HL-60 (cell line): ENCODE measurements at regions not wholly inside any gene's neighbourhood (a gene's known extent, or its start where the extent isn't known, plus 50 kb on each side); places are given as distances from the start of the nearest gene placed in this dataset.

Experiments
- DNase-seq, 2 experiments: peaks; one replicate each; pipeline ENCODE4 v3.0.0-alpha.2; 2010 to 2020; ENCODE audit warnings: low read depth in 1 of 2, low spot score in 1 of 2
- H3K27ac ChIP-seq: fragments of 250-450 bp; sonication (Bioruptor Pico); replicated peaks from 2 replicates; pipeline ENCODE4 v1.5.1; 2020; ENCODE audit warnings: mild to moderate bottlenecking, moderate library complexity
- H3K27me3 ChIP-seq: fragments of 250-450 bp; sonication (Bioruptor Pico); 2 replicates; pipeline ENCODE4 v1.5.1; 2021; ENCODE audit warnings: mild to moderate bottlenecking, moderate library complexity; ENCODE audit not compliant: insufficient read depth, poor library complexity, severe bottlenecking
- H3K4me3 ChIP-seq: replicated peaks from 2 replicates; pipeline ENCODE4 v1.5.1; 2011; ENCODE audit warnings: mild to moderate bottlenecking, control low read depth, low read length; ENCODE audit not compliant: insufficient read depth
- GABPA ChIP-seq: IDR thresholded peaks from 2 replicates; pipeline ENCODE4 v1.6.1; 2012; ENCODE audit warnings: low read depth
- POLR2AphosphoS5 ChIP-seq: IDR thresholded peaks from 2 replicates; pipeline ENCODE4 v1.6.1; 2012; ENCODE audit warnings: low read depth
- SPI1 ChIP-seq: IDR thresholded peaks from 2 replicates; pipeline ENCODE4 v1.6.1; 2012; ENCODE audit warnings: low read depth, mild to moderate bottlenecking, borderline replicate concordance
- TF ChIP-seq, protein P1 (sequence below): IDR thresholded peaks from 2 replicates; pipeline ENCODE4 v1.6.1; 2012; ENCODE audit warnings: low read depth; ENCODE audit not compliant: insufficient replicate concordance
- TF ChIP-seq, protein P2 (sequence below): IDR thresholded peaks from one replicate; pipeline ENCODE4 v1.5.1; 2011; ENCODE audit warnings: low read length, control low read depth, inconsistent platforms; ENCODE audit not compliant: insufficient read depth

DNA sequence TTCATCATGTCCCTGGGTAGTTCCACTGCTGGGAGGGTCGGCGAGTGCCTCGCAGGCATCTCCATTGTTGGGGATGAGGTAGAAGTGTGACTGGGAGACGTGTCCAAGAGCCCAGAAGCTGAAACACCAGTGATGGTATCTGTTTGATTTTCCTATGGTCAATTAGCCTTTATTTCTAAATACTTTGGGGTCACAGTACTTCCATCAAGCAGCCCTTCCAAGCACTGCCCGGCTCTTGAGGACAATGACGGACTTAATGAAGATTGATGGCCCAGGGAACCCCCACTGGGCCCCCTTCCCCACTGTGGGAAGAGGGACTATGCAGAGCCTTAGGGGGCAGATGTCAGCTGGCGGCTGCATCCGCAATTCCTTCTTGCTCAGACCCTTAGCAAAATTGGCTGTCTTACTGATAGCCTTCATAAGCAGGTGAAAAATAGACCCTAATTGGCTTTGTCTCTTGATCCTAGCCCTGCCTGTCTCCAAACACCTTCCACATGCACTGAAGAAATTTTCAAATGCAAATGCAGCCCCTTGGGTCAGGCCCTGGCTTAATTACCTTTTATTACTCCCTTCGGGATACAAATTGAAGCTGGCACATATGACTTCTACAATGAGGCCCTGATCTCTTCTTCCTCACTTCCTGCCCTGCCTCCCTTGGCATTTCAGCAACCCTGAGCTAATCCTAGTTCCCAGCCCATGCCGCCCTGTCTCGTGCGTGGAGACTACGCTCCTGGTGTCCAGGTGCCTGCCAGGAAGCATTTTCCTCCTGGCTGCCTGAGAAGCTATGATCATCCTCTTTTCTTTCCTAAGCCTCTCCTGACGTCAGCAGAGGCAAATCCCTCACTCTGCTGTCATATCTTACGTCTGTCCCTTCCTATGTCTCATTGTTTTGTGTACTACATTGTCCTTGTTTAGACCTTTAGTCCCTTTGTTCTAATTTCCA, 124.5 kb upstream of the GDF10 start:
- H3K27ac ChIP-seq, result no peak overlapping the region
- H3K4me3 ChIP-seq, result no peak overlapping the region
- no peaks in the 10 kb centered on the region for H3K27me3 ChIP-seq
- no peak for DNase-seq
- no peak for TF ChIP-seq POLR2AphosphoS5
- no peak for TF ChIP-seq SPI1
- TF ChIP-seq GABPA, result no peak
- TF ChIP-seq, protein P1, sequence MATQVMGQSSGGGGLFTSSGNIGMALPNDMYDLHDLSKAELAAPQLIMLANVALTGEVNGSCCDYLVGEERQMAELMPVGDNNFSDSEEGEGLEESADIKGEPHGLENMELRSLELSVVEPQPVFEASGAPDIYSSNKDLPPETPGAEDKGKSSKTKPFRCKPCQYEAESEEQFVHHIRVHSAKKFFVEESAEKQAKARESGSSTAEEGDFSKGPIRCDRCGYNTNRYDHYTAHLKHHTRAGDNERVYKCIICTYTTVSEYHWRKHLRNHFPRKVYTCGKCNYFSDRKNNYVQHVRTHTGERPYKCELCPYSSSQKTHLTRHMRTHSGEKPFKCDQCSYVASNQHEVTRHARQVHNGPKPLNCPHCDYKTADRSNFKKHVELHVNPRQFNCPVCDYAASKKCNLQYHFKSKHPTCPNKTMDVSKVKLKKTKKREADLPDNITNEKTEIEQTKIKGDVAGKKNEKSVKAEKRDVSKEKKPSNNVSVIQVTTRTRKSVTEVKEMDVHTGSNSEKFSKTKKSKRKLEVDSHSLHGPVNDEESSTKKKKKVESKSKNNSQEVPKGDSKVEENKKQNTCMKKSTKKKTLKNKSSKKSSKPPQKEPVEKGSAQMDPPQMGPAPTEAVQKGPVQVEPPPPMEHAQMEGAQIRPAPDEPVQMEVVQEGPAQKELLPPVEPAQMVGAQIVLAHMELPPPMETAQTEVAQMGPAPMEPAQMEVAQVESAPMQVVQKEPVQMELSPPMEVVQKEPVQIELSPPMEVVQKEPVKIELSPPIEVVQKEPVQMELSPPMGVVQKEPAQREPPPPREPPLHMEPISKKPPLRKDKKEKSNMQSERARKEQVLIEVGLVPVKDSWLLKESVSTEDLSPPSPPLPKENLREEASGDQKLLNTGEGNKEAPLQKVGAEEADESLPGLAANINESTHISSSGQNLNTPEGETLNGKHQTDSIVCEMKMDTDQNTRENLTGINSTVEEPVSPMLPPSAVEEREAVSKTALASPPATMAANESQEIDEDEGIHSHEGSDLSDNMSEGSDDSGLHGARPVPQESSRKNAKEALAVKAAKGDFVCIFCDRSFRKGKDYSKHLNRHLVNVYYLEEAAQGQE, result no peak
- TF ChIP-seq, protein P2, sequence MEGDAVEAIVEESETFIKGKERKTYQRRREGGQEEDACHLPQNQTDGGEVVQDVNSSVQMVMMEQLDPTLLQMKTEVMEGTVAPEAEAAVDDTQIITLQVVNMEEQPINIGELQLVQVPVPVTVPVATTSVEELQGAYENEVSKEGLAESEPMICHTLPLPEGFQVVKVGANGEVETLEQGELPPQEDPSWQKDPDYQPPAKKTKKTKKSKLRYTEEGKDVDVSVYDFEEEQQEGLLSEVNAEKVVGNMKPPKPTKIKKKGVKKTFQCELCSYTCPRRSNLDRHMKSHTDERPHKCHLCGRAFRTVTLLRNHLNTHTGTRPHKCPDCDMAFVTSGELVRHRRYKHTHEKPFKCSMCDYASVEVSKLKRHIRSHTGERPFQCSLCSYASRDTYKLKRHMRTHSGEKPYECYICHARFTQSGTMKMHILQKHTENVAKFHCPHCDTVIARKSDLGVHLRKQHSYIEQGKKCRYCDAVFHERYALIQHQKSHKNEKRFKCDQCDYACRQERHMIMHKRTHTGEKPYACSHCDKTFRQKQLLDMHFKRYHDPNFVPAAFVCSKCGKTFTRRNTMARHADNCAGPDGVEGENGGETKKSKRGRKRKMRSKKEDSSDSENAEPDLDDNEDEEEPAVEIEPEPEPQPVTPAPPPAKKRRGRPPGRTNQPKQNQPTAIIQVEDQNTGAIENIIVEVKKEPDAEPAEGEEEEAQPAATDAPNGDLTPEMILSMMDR, result no peak

DNA sequence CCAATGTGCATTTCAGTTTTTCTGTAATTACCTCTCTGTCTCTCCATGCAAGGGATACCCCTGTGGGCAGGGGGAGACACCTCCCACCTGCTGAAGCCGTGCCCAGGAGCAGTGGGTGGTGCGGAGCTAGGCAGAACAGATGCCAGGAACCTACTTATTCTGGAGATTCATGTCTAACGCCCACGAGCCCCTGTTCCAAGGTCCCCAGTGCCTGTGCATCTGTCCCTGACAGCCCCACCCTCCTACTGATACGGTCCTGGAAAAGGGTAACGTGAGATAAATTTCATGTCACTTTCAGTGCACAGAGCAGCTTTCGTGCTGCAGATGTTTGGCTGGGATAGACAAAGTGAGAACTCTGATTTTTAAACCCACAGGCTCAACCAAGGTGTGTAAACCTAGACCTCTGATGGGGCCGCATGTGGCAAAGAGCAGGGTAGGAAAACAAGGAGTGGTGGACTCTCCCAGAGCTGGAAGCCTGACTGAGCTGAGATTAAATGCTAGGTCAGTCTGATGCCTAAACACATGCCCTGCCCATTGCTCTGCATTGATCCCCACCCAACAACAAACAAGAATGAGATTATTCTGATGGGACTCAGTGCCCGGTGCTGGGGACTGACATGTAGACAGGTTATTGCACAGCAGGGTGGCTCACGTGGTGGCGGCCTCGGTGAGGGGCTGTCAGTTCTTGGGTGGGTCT, 123.6 kb upstream of the GDF10 start:
- Histone ChIP-seq H3K27me3 (no peaks in the 10 kb centered on the region), H3K4me3 (no peak overlapping the region), H3K27ac (no peak overlapping the region)
- TF ChIP-seq POLR2AphosphoS5, result no peak
- TF ChIP-seq, protein P1, result no peak
- TF ChIP-seq SPI1, result no peak
- TF ChIP-seq, protein P2, result no peak
- TF ChIP-seq GABPA, result no peak
- no peak for DNase-seq

DNA sequence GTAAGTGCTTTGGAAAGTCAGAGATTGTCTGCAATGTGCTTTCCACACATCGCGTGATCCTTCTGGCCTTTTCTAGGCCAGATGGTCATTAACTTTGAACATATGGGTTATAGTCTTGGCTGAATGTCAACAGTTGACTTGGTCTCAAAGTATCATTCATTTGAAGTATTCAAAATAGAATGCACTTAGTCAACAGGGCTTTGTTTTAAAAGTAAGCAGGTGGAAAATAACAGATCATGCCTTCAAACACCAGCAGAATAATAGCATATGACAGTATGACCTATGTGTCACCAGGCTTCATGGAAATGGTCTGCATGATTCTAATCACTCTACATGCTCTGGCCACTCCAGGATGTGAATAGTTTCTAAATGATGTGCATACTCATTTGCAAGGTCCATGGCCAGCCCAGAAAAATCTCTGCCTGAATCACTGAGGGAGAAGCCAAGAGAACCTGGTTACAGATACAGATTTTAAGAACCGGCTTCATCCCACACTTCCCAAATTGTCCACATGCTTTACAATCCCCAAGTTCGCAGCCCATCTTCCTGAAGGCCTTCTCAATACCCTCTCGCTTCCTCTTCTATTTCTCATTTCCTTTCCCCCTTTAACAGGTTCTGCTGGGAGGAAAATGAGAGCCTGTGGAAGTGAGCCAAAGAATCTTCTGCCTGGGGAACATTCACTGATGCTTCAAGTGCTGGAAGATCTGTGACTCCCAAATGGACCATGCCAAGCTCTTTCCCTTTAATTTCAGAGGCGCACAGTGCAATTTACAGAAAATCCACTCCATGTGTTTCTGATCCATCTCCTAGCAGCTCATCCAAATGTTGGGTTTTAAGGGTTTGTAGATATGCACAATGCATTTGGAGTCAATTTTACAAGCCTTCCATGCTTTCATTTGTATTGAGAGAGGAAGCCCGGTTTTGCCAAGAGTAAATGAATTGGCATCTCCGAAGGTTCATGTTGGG, 122.8 kb upstream of the GDF10 start:
- H3K27ac ChIP-seq, result no peak overlapping the region
- no peak overlapping the region for H3K4me3 ChIP-seq
- H3K27me3 ChIP-seq, result no peaks in the 10 kb centered on the region
- DNase-seq, result no peak
- TF ChIP-seq SPI1 (no peak), GABPA (no peak), POLR2AphosphoS5 (no peak)
- TF ChIP-seq, protein P1, result no peak
- TF ChIP-seq, protein P2, result no peak
